ENCODE measurements at regions not wholly inside any gene's neighbourhood (a gene's known extent, or its start where the extent isn't known, plus 50 kb on each side); places are given as distances from the start of the nearest gene placed in this dataset.

- TF ChIP-seq CTCF (optimal IDR thresholded peaks at IDR 0.05 in 1 of 3, IDR thresholded peaks at IDR 0.05 in 1 of 3, conservative IDR thresholded peaks at IDR 0.05 in 1 of 3; ENCODE audit: extremely low read depth in 1 of 3, insufficient read depth in 2 of 3, low read length in 3 of 3) (peak; percentile 57 to 68 (median 58)), EZH2 (IDR thresholded peaks at IDR 0.05; ENCODE audit: low read length) (no peak)
These were observed 201.7 kb downstream of the EXOC5 start for GRCh38 chr14:57066887-57067513.

Data from keratinocyte (primary cell).